C4-2B (cell line): ENCODE measurements at regions not wholly inside any gene's neighbourhood (a gene's known extent, or its start where the extent isn't known, plus 50 kb on each side); places are given as distances from the start of the nearest gene placed in this dataset.
"Not testable (repeated sequence)": the region's sequence is repeated elsewhere in the genome, so short reads cannot be mapped to it uniquely, and the experiment has no call there.

Source experiments
- H3K27ac ChIP-seq: fragments of 450-650 bp; 2 replicates; pipeline ENCODE4 v1.5.1; 2017
- ZFX ChIP-seq: fragments of 450-650 bp; IDR thresholded peaks from 2 replicates; pipeline ENCODE4 v1.6.1; 2017
- TF ChIP-seq, protein P1 (sequence below): fragments of 450-650 bp; conservative IDR thresholded peaks from 2 replicates; pipeline ENCODE4 v1.5.1; 2017; ENCODE audit warnings: mild to moderate bottlenecking

- no peak overlapping the region for H3K27ac ChIP-seq
- TF ChIP-seq, protein P1, sequence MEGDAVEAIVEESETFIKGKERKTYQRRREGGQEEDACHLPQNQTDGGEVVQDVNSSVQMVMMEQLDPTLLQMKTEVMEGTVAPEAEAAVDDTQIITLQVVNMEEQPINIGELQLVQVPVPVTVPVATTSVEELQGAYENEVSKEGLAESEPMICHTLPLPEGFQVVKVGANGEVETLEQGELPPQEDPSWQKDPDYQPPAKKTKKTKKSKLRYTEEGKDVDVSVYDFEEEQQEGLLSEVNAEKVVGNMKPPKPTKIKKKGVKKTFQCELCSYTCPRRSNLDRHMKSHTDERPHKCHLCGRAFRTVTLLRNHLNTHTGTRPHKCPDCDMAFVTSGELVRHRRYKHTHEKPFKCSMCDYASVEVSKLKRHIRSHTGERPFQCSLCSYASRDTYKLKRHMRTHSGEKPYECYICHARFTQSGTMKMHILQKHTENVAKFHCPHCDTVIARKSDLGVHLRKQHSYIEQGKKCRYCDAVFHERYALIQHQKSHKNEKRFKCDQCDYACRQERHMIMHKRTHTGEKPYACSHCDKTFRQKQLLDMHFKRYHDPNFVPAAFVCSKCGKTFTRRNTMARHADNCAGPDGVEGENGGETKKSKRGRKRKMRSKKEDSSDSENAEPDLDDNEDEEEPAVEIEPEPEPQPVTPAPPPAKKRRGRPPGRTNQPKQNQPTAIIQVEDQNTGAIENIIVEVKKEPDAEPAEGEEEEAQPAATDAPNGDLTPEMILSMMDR: no peak
- TF ChIP-seq ZFX: no peak
Observed at GRCh38 chr16:10265770-10266615, 83.8 kb upstream of the GRIN2A start.

- TF ChIP-seq, protein P1: no peak
- no peak for TF ChIP-seq ZFX
Observed at GRCh38 chr16:10266809-10267208, 84.6 kb upstream of the GRIN2A start.

DNA sequence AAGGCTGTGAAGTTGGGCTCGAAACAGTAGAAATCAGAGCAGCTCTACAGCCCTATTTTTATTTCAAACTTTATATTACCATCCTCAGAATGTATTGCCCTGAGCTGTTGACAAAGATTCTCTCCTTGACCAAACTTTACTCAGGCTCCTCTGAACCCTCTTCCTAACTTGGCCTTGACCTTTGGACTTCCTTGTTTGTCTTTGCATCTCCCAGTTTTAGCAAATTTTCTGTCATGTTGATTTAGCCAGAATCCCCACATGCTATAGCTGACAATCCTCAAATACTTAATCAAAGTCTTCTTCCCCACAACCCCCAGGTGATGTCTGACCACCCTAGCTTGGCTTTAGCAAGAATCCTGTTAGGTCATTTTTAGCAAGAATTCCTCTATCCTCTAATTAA lies 87.4 kb upstream of the GRIN2A start:
- TF ChIP-seq ZFX: no peak
- TF ChIP-seq, protein P1: no peak
- H3K27ac ChIP-seq: no peak overlapping the region

More at GRCh38 chr16:10266809-10267208, 84.6 kb upstream of the GRIN2A start:
- H3K27ac ChIP-seq: no peak overlapping the region

GRCh38 chr16:10272250-10272854 lies 90.1 kb upstream of the GRIN2A start:
- H3K27ac ChIP-seq: not testable (repeated sequence)

DNA sequence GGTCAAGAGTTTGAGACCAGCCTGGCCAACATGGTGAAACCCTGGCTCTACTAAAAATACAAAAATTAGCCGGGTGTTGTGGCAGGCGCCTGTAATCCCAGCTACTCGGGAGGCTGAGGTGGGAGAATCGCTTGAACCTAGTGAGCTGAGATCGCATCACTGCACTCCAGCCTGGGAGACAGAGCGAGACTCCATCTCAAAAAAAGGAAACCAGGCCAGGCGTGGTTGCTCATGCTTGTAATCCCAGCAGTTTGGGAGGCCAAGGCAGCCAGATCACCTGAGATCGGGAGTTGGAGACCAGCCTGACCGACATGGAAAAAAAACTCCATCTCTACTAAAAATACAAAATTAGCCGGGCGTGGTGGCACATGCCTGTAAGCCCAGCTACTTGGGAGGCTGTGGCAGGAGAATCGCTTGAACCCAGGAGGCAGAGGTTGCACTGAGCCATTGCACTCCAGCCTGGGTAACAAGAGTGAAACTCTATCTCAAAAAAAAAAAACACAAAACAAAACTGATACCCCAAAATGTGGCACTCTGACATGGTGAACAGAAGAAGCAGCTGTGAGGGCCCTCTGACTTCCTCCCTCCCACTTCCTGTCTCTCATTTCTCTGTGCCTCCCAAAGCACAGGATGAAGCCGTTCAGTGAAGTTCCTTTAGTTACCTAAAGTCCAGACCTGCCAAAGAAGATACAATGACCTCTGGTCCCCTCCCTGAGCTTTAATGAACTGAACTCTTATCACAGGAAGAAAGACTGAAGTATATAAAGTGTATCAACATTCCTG lies 93.2 kb upstream of the GRIN2A start:
- H3K27ac ChIP-seq: not testable (repeated sequence)

GRCh38 chr16:10277597-10277996 lies 95.4 kb upstream of the GRIN2A start:
- no peak overlapping the region for H3K27ac ChIP-seq
- TF ChIP-seq, protein P1: no peak
- TF ChIP-seq ZFX: no peak

- TF ChIP-seq ZFX: no peak
- TF ChIP-seq, protein P1: no peak
- no peak overlapping the region for H3K27ac ChIP-seq
Observed at GRCh38 chr16:10280262-10281170, 98.3 kb upstream of the GRIN2A start.
